GM10266 (cell line): ENCODE measurements at regions not wholly inside any gene's neighbourhood (a gene's known extent, or its start where the extent isn't known, plus 50 kb on each side); places are given as distances from the start of the nearest gene placed in this dataset.

Experiments
- DNase-seq: peaks from one replicate; pipeline ENCODE4 v3.0.0; 2012; ENCODE audit errors: extremely low spot score
- CTCF ChIP-seq: IDR thresholded peaks from 2 replicates; pipeline ENCODE4 v1.5.1; 2012; ENCODE audit warnings: mild to moderate bottlenecking, low read depth; ENCODE audit not compliant: control insufficient read depth, insufficient read depth; ENCODE audit errors: missing control alignments

- no peak for DNase-seq
- TF ChIP-seq CTCF = no peak
These were observed 262.5 kb downstream of the BCOR start for GRCh38 chrX:39835241-39835640.

GRCh38 chrX:39835776-39836175 is 262.0 kb downstream of the BCOR start:
- no peak for TF ChIP-seq CTCF
- no peak for DNase-seq

GRCh38 chrX:39836802-39837420 is 260.8 kb downstream of the BCOR start:
- no peak for DNase-seq
- no peak for TF ChIP-seq CTCF

- TF ChIP-seq CTCF = no peak
These were observed 260.1 kb downstream of the BCOR start for GRCh38 chrX:39837688-39838087.

GRCh38 chrX:39839371-39839770 is 258.4 kb downstream of the BCOR start:
- DNase-seq = no peak
- TF ChIP-seq CTCF = no peak

More at GRCh38 chrX:39837688-39838087, 260.1 kb downstream of the BCOR start:
- DNase-seq = no peak

- TF ChIP-seq CTCF = no peak
- no peak for DNase-seq
These were observed 257.6 kb downstream of the BCOR start for GRCh38 chrX:39840133-39840532.

GRCh38 chrX:39840581-39841093 is 257.1 kb downstream of the BCOR start:
- no peak for DNase-seq
- TF ChIP-seq CTCF = no peak
